Vagina (tissue), 2 donors: ENCODE measurements at regions not wholly inside any gene's neighbourhood (a gene's known extent, or its start where the extent isn't known, plus 50 kb on each side); places are given as distances from the start of the nearest gene placed in this dataset.

Experiments used
- POLR2A ChIP-seq, 2 donors: fragments of 450-650 bp; IDR thresholded peaks; one replicate each; pipeline ENCODE4 v1.6.1; 2017; ENCODE audit warnings: antibody characterized with exemption in 2 of 2, mild to moderate bottlenecking in 2 of 2, moderate library complexity in 2 of 2
- TF ChIP-seq, protein P1 (sequence below), 3 experiments: fragments of 450-650 bp in 2 of 3; fragments of 200-600 bp in 1 of 3; sonication (generic) in 1 of 3; IDR thresholded peaks; one replicate each; pipeline ENCODE4 v1.5.1; 2017 to 2019; ENCODE audit warnings: antibody characterized with exemption in 3 of 3, mild to moderate bottlenecking in 2 of 3, moderate library complexity in 2 of 3

DNA sequence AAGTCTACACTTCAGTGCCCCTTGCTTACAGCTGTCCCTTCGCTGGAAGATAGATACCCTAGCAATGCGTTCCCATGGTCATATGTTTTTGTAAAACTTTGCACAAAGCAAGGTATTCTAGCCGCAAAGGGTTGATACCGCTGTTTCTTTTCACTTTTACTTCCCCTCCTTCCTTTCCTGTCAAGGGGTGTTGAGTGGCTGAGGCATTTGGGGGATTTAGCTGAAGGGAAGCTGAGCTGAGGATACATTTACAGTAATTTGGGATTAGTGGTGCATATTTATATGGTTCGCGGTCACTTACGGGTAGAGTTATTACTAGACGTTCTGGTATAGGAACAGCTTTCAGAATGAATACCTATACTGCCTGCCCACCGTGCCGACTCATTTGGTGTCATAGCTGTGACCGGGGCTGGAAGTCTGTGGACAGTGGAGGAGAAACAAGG is 86.9 kb upstream of the WNT11 start:
- TF ChIP-seq, protein P1, sequence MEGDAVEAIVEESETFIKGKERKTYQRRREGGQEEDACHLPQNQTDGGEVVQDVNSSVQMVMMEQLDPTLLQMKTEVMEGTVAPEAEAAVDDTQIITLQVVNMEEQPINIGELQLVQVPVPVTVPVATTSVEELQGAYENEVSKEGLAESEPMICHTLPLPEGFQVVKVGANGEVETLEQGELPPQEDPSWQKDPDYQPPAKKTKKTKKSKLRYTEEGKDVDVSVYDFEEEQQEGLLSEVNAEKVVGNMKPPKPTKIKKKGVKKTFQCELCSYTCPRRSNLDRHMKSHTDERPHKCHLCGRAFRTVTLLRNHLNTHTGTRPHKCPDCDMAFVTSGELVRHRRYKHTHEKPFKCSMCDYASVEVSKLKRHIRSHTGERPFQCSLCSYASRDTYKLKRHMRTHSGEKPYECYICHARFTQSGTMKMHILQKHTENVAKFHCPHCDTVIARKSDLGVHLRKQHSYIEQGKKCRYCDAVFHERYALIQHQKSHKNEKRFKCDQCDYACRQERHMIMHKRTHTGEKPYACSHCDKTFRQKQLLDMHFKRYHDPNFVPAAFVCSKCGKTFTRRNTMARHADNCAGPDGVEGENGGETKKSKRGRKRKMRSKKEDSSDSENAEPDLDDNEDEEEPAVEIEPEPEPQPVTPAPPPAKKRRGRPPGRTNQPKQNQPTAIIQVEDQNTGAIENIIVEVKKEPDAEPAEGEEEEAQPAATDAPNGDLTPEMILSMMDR (IDR thresholded peaks at IDR 0.05), result no peak
- no peak for TF ChIP-seq POLR2A (IDR thresholded peaks at IDR 0.05)
